Stimulated activated CD8-positive, alpha-beta memory T cell treated with anti-CD3 and anti-CD28 coated beads, Interleukin-2, amount 100 ng/mL, for 1 hour (primary cell): ENCODE measurements at regions not wholly inside any gene's neighbourhood (a gene's known extent, or its start where the extent isn't known, plus 50 kb on each side); places are given as distances from the start of the nearest gene placed in this dataset.

Experiments used
- DNase-seq, 2 donors: peaks; one replicate each; pipeline ENCODE4 v3.0.0-alpha.2; 2020; ENCODE audit warnings: low read depth in 2 of 2

DNA sequence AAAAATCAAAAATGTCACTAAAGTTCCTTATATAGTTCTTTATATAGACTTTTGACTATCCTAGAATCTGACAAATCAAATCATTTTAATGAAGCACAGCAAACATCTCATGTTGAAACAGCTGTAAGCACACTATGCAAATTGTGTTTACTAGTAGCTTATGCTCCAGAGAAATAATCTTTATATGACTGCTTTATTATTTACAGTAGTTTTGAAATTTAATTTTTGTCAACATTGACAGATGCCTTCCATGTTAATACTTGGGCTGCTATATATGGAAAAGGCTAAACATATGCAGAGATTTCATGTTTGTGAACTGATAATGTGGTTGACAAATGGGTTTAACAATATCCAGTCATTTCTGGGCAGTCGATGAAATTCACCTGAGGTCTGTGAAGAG, 616.8 kb downstream of the TAFA4 start:
- no peak for DNase-seq

DNA sequence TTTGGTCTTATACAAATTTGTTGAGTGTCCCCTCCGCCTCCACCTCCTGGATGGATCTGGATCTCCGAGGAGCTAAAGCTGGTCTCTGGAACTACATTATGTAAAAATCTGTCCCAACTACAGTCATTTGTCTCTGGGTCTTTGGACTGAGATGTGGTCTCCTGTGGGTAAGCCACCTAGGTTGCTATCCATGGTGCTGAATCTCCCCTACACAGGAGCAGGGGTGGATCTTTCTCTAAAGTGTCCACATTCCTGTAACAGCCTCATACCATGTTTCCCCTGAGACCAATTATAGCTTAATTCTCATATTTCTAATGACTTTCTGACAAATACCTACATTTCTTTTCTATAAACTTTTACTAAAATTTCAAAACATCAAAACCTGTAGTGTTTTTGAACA, 625.8 kb downstream of the TAFA4 start:
- no peak for DNase-seq

DNA sequence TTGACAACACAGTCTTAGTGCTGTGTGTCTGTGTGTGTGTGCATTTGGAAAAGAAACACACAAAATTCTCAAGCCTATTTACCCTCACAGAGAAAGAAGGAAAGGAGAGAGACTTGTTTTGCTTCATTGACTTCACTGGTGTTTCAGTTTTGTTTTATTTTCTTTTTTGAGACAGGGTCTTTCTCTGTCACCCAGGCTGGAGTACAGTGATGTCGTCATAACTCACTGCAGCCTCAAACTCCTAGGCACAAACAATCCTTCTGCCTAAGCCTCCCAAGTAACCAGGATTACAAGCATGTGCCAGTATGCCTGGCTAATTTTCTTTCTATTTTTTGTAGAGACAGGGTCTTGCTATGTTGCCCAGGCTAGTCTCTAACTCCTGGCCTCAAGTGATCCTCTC, 636.9 kb downstream of the TAFA4 start:
- DNase-seq: no peak

DNA sequence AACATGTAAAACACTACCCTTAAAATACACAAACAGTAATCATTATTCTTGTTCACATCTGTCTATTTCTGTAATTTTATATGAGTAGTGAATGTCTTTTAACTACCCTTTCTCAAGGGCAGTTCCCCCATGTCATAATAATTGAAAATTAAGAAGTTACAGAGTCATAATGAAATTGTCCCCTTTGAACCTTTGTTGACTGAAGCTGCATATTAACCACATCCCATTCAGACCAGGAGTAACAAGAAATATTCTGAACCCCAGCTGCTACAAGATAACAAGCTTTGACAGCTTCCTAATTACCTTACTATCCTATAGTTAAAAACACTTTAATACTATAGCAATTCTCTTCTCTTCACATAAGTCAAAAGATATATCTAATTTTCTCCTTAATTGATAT, 635.9 kb upstream of the SUCLG2 start:
- DNase-seq: no peak

DNA sequence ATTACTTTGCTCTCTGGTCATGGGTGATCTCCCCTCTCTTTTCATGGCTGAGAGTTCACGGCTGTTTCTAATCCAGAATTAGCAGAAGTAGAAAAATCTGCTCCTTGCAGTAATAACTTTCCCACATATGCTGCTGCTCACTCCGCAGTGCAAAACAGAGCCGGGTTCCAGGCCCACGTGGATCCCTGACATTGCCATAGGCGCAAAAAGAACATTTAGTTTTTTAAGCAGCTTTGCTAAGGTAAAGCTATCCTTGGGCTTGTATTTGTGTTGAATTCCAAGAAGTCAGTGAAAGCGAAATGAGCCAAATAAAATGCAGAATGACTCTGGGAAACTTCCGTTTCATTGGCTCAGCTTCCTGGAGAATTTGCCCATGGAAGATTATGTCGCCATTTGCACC, 633.7 kb upstream of the SUCLG2 start:
- DNase-seq: no peak

DNA sequence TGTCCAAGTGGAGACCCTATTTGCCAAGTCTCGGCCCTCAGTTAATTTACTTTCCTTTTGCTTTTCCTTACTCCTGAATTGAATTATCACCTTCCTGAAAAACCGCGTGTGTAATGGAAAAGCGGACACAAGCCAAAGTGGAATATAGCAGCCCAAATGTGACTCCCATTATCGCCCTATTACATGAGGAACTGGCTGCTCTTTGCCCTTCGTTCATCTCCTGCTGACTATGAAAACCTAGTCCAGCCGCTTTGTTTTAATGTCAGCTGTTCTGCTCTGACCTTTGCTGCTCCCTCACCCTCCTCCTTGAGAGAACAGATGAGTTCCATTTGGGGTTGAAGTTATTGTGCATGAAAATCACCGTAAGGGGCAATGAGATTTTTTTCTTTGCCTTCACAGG, 632.7 kb upstream of the SUCLG2 start:
- no peak for DNase-seq

DNA sequence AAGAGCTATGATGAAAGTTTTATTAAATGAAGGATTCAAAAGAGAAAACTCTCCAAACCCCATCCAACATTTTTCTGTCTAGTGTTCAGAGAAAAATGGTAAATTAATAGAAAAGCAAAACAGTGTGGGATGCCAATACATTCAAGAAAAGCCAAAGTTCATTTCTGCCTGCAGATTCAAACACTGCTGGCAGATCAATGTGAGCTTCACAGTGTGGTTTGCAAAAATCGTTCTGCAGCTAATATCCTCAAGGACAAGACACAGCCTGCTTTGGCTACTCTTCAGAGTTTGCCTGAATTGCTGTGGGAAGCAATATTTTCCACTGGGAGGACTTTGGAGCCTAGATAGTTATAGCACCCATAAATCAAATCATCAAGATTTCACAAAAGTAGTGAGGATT, 619.9 kb upstream of the SUCLG2 start:
- DNase-seq: no peak

DNA sequence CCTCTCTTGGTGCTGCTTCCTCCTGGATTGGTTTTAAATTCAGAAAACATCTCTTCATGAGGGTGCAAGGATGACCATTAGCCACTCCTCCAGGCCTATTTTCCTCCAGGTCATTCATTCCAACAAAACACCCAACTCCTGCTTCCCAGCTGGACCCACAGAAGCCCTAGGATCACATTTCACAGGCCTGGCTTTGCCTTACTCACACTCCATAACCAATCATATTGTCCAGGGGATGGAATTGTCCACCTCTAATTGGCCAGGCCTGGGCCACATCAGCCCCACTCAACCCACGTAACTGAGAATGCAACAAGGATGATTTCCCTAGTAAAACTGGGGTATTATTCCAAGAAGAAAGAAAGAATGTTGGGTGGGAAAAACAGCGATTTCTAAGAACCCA, 616.7 kb upstream of the SUCLG2 start:
- no peak for DNase-seq

DNA sequence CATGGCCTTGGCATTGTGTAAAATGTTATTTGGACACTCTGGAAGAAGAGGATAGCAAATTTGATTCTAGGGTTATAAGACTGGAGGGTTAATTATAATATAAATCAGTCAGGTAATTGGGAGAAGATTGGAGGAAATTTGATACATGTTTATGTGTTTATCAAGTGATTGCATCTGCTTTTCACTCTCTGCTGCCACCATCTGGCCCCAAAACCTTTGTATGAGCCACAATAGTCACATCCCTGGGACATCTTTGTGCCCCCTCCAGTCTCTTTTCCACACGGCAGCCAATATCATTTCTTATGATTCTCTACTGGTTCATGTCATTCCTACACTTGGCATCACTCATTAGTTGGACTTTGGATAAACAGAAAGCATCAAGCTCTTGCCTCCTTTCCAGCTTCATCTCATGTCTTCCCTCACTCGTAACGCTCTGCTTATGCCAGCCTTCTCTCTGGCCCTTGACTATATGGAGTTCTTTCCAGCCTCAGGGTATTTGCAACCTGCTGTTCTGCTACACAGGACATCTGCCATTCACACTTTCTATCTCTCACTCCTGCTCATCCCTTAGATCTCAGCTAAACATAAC, 602.3 kb upstream of the SUCLG2 start:
- no peak for DNase-seq

DNA sequence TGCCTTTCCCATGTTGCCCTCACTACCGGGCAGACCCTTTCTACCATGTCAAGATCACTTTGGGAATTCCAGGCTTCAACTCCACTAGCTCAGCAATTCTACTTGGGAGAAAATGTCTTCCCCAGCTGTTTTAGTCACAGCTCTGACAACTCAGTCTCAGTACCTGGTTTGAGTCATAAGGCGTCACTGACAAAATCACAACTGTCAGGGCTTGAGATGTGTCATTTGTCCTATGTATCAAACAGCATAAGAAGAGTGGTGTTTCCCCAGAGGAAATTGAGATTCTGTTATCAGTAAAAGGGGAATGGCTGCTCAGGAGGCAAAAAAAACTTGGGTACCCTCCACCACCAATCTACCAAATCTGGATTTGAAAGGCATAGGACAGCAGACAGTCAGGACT, 594.9 kb upstream of the SUCLG2 start:
- DNase-seq: no peak

DNA sequence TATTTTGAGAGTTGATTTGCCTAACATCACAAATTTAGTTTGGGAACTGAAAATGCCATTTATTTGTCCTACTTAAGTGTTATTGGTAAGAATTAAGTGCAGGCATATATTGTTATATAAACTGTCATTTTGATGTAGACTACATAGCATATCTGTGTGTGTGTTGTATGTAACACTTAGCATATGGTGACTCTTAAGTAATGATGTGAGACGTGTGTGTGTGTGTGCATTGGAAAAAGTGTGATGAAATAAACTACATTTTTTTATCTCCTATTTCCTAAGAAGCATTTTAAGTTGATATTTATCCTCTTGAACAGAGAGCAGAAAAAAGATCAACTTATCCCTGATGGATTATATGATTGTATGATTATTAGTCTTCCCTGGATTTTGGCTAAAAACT, 588.2 kb upstream of the SUCLG2 start:
- no peak for DNase-seq

DNA sequence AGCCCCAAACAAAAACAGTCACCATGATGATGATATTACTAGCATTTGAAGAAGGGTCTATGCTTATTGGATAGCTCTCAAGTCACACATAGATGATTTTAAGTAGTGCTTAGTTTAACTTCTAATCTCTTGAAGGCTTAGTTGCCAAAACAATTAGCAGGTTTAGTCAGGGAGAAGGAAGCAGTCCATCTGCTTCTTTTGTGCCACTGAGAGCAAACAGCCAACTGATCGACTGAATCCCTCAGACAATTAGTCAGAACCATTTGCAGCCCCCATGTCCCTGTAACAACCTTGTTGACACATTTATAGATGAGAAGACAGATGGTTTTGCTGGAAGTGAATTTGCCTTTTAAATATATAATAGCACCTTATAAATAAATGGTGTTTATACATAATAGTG, 585.1 kb upstream of the SUCLG2 start:
- DNase-seq: no peak

DNA sequence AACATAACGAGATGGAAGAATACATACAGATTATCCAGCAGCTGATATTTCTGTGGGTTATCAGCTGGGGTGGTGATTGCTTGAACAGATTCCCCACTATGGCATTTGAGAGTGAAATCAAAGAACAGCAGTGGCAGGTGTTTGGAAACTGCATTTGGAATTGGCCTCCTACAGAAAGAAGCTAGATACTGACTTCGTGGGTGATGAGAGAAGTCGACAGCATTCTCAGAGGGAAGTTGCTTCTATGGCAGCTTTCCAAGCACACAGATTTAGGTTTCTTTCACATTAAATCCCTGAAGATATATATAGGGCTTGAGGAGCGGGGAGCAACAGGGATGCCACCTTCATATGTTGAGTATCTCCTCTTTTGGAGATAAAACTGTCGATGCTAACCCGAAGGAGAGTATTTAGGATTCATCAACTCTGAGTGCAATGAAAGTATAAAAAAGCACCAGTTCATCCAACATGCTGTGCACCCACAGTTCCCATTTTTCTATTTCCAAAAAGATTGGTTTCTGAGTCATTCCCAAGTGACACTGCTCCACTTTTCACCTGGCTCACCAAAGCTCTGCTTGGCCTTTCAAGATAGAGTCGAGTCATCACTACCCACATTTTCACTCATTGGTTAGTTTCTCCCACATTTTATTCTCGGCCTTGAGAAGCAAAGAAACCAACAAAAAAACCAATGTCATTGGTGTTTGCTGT, 579.8 kb upstream of the SUCLG2 start:
- no peak for DNase-seq

DNA sequence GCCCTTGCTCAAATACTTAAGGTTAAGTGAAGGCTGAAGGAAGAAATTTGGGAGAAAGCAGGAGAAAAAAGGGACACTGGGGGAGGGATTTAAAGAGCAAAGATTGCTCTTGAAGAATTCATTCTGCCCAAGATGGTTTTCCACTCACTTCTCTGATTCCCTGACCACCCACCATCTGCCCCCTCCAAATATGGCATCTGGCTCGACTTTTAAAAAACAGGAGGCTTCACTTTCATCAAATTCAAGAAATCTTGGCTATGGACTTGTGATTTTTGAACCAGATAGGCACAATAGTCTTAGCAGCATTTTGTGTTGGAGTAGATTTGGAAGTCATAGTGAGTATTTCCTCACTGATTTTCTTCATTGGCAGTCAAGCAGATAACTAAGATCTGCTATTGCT, 574.4 kb upstream of the SUCLG2 start:
- no peak for DNase-seq

DNA sequence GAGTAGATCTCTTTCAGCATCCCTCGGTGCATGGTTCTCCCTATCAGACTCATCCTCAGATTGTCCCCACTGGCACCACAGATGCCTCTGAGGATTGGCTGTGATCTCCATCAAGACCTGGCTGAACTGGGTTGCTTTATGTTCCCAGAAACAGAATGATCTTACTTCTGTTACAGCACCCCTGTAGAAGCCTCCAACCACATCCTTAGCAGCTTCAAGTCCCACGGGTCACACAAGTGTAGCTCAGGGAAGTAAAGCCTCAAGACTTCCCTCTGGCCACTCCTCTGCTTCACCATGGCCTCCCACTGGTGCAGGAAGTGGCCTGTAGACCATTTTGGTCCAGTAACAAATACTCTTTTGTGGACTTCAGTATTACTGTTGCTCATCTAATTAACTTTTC, 566.4 kb upstream of the SUCLG2 start:
- no peak for DNase-seq

DNA sequence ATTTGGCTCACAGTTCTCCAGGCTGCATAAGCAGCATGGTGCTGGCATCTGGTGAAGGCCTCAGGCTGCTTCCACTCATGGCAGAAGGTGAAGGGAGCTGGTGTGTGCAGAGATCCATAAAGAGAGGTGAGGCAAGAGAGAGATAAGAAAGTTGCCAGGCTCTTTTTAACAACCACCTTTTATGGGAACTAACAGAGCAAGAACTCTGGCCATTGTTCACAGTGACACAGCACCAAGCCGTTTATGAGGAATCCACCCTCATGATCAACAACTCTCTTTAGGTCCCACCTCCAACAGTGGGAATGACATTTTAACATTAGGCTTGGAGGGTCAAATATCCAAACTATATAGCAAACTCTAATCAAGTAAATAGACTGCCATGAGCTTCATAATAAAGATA, 557.2 kb upstream of the SUCLG2 start:
- no peak for DNase-seq

DNA sequence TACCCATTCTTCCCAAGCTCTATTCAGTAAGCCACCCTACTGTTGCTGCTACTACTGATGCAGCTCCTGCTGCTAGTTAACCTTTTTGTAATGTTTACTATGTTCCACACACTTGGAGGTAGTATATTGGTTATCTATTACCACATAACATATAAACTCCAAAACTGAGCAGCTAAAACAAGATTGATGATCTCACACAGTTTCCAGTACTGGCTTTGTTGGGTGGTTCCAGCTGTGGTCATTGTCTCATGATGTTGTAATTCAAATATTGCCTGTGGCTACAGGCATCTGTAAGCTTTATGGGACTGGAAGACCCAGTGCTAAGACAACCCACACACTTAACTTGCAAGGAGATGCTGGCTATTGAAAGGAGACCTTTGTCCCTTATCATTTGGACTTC, 556.2 kb upstream of the SUCLG2 start:
- no peak for DNase-seq

DNA sequence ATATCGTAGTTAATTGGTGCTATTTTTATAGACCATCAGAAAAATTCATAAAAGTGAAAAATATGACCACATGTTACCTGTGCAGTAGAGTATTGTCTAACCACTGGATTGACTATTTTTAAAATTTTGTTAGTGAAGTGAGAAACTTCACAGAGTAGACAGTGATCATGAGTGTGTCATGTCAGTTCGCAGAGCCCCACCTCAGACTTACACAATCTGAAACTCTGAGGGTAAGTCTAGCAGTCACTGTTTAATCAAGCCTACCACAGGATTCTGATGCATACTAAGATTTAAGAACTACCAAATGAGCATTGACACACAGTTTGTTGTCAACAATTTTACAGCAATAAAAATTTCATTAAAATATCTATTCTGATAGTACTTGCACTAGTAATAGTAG, 552.9 kb upstream of the SUCLG2 start:
- DNase-seq: no peak

DNA sequence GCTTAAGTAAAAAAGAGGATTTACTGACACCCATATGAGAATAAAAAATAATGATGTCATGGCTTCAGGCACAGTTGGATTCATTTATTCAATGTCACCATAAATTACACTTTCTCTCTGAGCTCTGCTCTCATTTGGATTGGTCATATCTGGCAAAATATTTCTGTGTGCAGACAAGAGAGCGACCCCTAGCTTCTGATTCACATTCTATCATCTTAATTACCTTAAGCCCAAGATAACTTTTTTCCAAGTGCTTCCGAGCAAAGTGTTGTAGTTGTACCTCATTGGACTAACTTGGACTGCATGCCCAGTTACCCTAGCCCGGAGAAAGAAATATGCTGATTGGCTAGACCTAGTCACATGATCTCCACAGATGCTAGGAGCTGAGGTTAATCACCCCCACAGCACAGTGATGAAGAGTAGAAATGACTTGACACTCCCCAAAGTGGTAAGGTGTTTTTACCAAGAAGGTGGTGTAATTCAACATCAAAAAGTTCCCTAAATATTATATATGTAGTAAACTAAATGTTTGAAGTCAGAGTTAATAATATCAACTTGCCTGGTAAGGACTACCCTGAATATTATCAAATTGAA, 552.2 kb upstream of the SUCLG2 start:
- DNase-seq: no peak

DNA sequence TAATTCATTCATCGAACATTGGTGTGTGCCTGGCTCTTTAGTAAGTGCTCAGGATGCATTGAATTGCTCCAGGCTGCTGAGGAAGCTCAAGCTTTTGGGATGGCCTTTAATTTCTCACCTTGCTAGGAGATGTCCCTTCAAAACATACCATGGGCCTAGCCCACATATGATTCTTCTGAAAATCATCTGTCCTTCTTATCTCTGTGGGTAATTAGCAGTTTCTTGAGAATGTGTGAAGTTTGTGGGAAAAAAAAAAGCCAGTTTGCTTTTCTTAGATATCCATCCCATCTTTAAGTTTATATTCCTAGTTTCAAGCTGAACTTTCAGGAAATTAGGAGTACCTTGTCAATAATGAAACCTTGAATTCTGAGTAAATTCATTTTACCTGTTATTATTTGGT, 532.3 kb upstream of the SUCLG2 start:
- no peak for DNase-seq

DNA sequence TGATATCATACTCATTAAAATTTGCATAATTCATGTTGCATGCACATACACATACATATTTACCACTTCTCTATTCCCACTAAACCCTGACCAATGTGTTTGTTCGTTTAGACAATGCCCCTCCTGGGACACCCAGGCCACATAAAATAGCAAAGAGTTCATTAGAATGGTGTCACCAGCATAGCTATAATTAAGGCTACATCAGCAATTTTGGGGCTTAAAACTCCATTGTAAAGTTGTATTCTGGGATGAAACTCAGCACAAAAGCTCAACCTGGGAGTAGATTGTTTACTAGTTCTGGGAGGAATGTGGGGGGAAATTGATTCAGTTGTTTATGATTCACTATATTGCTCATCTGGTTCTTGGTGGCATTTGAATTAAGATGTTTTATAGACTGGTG, 522.2 kb upstream of the SUCLG2 start:
- DNase-seq: no peak

DNA sequence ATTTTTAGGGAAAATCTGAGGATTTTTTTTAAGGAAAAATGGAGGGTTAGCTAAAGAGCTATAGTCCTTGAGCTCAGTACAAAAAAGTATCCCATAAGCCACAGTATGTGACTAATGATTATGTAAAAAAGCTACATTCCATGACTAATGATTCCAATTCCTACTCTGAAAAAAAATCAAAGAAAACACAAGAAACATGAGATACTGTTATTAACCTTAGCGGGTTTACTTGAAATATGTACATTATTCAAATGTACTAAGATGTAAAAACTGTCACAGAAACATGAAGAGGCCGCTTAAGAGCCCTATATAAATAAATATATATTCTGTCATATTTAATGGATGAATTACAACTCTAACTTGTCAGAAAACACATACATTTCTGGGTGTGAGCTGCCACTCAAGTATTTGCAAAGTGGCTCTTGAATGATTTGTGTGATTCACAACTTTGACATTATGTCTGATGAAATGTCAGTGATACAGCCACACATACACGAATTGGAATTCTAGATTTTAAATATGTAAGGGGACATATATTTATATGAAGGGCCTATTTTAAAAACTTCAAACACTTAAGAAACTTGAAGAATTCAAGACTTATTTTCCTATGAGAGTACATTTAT, 518.7 kb upstream of the SUCLG2 start:
- DNase-seq: no peak

DNA sequence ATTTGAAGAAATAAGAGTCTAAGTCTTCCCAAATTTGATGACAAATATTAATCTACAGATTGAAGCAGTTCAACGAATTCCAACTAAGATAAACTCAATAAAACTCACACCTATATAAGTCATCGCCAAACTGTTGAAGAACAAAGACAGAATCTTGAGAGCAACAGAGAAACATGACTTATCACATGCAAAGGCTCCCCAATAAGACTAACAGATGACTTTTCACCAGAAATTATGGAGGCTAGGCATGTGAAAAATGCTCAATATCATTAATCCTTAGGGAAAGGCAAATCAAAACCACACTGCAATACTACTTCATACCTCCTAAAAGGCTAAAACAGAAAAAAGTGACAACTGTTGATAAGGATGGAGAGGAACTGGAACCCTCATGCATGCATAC, 517.6 kb upstream of the SUCLG2 start:
- DNase-seq: no peak
